OCI-LY3 (cell line): ENCODE measurements at regions not wholly inside any gene's neighbourhood (a gene's known extent, or its start where the extent isn't known, plus 50 kb on each side); places are given as distances from the start of the nearest gene placed in this dataset.
"Not testable (repeated sequence)": the region's sequence is repeated elsewhere in the genome, so short reads cannot be mapped to it uniquely, and the experiment has no call there.

ENCODE experiments used
- H2AFZ ChIP-seq: fragments of 200-600, 300-600 bp; shearing (Covaris generic); 2 replicates; pipeline ENCODE4 v1.6.0; 2014; ENCODE audit warnings: antibody characterized with exemption, low read depth, low read length
- H3K27ac ChIP-seq: fragments of 200-600, 300-600 bp; sonication (generic); 2 replicates; pipeline ENCODE4 v1.5.1; 2014; ENCODE audit warnings: mild to moderate bottlenecking, low read length, moderate library complexity, mixed read lengths
- H3K27me3 ChIP-seq: fragments of 200-600, 300-600 bp; sonication (generic); 2 replicates; pipeline ENCODE4 v1.6.1; 2014; ENCODE audit warnings: low read depth, low read length, mixed read lengths
- H3K36me3 ChIP-seq: fragments of 200-600, 300-600 bp; sonication (generic); replicated peaks from 2 replicates; pipeline ENCODE3; 2014; ENCODE audit warnings: low read depth, low read length, mixed read lengths
- H3K4me1 ChIP-seq: fragments of 300-600, 200-600 bp; sonication (generic); 2 replicates; pipeline ENCODE4 v1.6.1; 2014; ENCODE audit warnings: low read length, mixed read lengths
- H3K4me2 ChIP-seq: fragments of 200-600, 300-600 bp; sonication (generic); 2 replicates; pipeline ENCODE4 v1.6.1; 2014; ENCODE audit warnings: low read length, mixed read lengths
- H3K4me3 ChIP-seq: fragments of 300-600, 200-600 bp; sonication (generic); 2 replicates; pipeline ENCODE4 v1.5.1; 2014; ENCODE audit warnings: antibody characterized with exemption, mild to moderate bottlenecking, low read length, moderate library complexity
- H3K79me2 ChIP-seq: fragments of 300-600, 200-600 bp; shearing (Covaris generic); 2 replicates; pipeline ENCODE4 v1.6.1; 2014; ENCODE audit warnings: mild to moderate bottlenecking, low read length, mixed read lengths
- H3K9ac ChIP-seq: fragments of 300-600, 200-600 bp; shearing (Covaris generic); 2 replicates; pipeline ENCODE4 v1.6.0; 2014; ENCODE audit warnings: mild to moderate bottlenecking, low read length, moderate library complexity
- H3K9me3 ChIP-seq: fragments of 200-600, 300-600 bp; shearing (Covaris generic); 2 replicates; pipeline ENCODE4 v1.6.1; 2014; ENCODE audit warnings: low read length, mixed read lengths; ENCODE audit not compliant: insufficient read depth
- H4K20me1 ChIP-seq: fragments of 200-600, 300-600 bp; sonication (generic); 2 replicates; pipeline ENCODE4 v1.6.1; 2016; ENCODE audit warnings: low read length, mixed read lengths; ENCODE audit not compliant: insufficient read depth
- CTCF ChIP-seq: fragments of 200-600, 300-600 bp; sonication (generic); IDR thresholded peaks from 2 replicates; pipeline ENCODE4 v1.5.1; 2014; ENCODE audit warnings: antibody characterized with exemption, low read length, low read depth
- EZH2phosphoT487 ChIP-seq: fragments of 200-600 bp; shearing (Covaris generic); IDR thresholded peaks from 2 replicates; pipeline ENCODE4 v1.6.1; 2018; ENCODE audit warnings: antibody characterized with exemption, mixed run types, low read depth

- Histone ChIP-seq H3K4me1 (peaks cover 46% of the 10 kb centered on the region), H3K27me3 (no peaks in the 10 kb centered on the region)
Observed at GRCh38 chr12:125341422-125341821, 276.2 kb downstream of the AACS start.

GRCh38 chr12:125343649-125344048 is 278.4 kb downstream of the AACS start:
- Histone ChIP-seq H3K4me1 (peaks cover 46% of the 10 kb centered on the region), H3K4me2 (no peak overlapping the region), H3K79me2 (no peaks in the 10 kb centered on the region), H3K27me3 (no peaks in the 10 kb centered on the region), H3K4me3 (no peak overlapping the region), H2AFZ (no peak overlapping the region), H3K9ac (no peak overlapping the region), H3K27ac (no peak overlapping the region), H3K9me3 (no peaks in the 10 kb centered on the region), H3K36me3 (peaks cover 19% of the 10 kb centered on the region), H4K20me1 (no peaks in the 10 kb centered on the region)
- no peak for TF ChIP-seq EZH2phosphoT487
- TF ChIP-seq CTCF, result no peak

More at GRCh38 chr12:125341422-125341821, 276.2 kb downstream of the AACS start:
- H3K9me3 ChIP-seq, result peaks cover under 1% of the 10 kb centered on the region; the same call in 1 of the 2 replicates
- no peak overlapping the region for H3K9ac ChIP-seq
- H3K4me3 ChIP-seq, result no peak overlapping the region
- no peak overlapping the region for H3K4me2 ChIP-seq
- H4K20me1 ChIP-seq, result no peaks in the 10 kb centered on the region
- H3K79me2 ChIP-seq, result no peaks in the 10 kb centered on the region
- H3K36me3 ChIP-seq, result peaks cover 22% of the 10 kb centered on the region
- H3K27ac ChIP-seq, result no peak overlapping the region
- TF ChIP-seq CTCF (no peak), EZH2phosphoT487 (no peak)
- H2AFZ ChIP-seq, result no peak overlapping the region

- no peaks in the 10 kb centered on the region for H3K79me2 ChIP-seq
- TF ChIP-seq EZH2phosphoT487 (no peak), CTCF (peak; percentile 82)
- peak overlapping the region; percentile 36; the same call in 1 of the 2 replicates for H3K9ac ChIP-seq
- peaks cover 24% of the 10 kb centered on the region for H3K36me3 ChIP-seq
- H3K4me3 ChIP-seq, result no peak overlapping the region
- no peaks in the 10 kb centered on the region for H3K9me3 ChIP-seq
- H4K20me1 ChIP-seq, result no peaks in the 10 kb centered on the region
- H3K4me1 ChIP-seq, result peaks cover 46% of the 10 kb centered on the region
- H3K4me2 ChIP-seq, result peak overlapping the region; percentile 29
- peak overlapping the region; percentile 81 for H3K27ac ChIP-seq
- 0 out of 2 replicates have a peak overlapping the region, but pooled peaks have one; percentile 24 for H2AFZ ChIP-seq
- H3K27me3 ChIP-seq, result no peaks in the 10 kb centered on the region
Observed at GRCh38 chr12:125346362-125346761, 281.1 kb downstream of the AACS start.

- H3K4me1 ChIP-seq, result peaks cover 10% of the 10 kb centered on the region
- H3K27me3 ChIP-seq, result no peaks in the 10 kb centered on the region
Observed at GRCh38 chr12:125351788-125352187, 286.6 kb downstream of the AACS start.

GRCh38 chr12:125353002-125353401 is 287.8 kb downstream of the AACS start:
- H3K9ac ChIP-seq, H3K4me2 ChIP-seq, H2AFZ ChIP-seq, H3K27me3 ChIP-seq, H3K4me3 ChIP-seq, H4K20me1 ChIP-seq, H3K27ac ChIP-seq, H3K36me3 ChIP-seq, H3K4me1 ChIP-seq, H3K9me3 ChIP-seq, H3K79me2 ChIP-seq: not testable (repeated sequence)

More at GRCh38 chr12:125351788-125352187, 286.6 kb downstream of the AACS start:
- Histone ChIP-seq H3K4me3 (no peak overlapping the region), H3K4me2 (no peak overlapping the region), H3K9ac (no peak overlapping the region), H3K27ac (no peak overlapping the region), H3K36me3 (peaks cover 8% of the 10 kb centered on the region), H3K9me3 (peaks cover 9% of the 10 kb centered on the region; the same call in 1 of the 2 replicates), H3K79me2 (no peaks in the 10 kb centered on the region), H2AFZ (no peak overlapping the region), H4K20me1 (no peaks in the 10 kb centered on the region)
- TF ChIP-seq EZH2phosphoT487 (no peak), CTCF (peak; percentile 19)
